HG03025 (cell line): ENCODE measurements at regions not wholly inside any gene's neighbourhood (a gene's known extent, or its start where the extent isn't known, plus 50 kb on each side); places are given as distances from the start of the nearest gene placed in this dataset.
A peak's percentile ranks its signal among the peaks of the same experiment; 100 is the strongest.

Experiments used
- ATAC-seq: cut with Tn5 transposase; IDR thresholded peaks from one replicate; pipeline ENCODE4 v1.9.1; 2021; ENCODE audit warnings: mild to moderate bottlenecking, moderate library complexity; ENCODE audit not compliant: unreplicated experiment, low FRiP score

- ATAC-seq, result peak; percentile 97
These were observed 203.1 kb downstream of the RAB38 start for GRCh38 chr11:87972133-87972532.

GRCh38 chr11:87971354-87971753 is 203.9 kb downstream of the RAB38 start:
- ATAC-seq, result no peak

GRCh38 chr11:87970762-87971161 is 204.5 kb downstream of the RAB38 start:
- ATAC-seq, result no peak

GRCh38 chr11:87967459-87967858 is 207.8 kb downstream of the RAB38 start:
- ATAC-seq, result no peak

GRCh38 chr11:87966694-87967093 is 208.5 kb downstream of the RAB38 start:
- no peak for ATAC-seq

GRCh38 chr11:87966216-87966615 is 209.0 kb downstream of the RAB38 start:
- ATAC-seq, result no peak

GRCh38 chr11:87961606-87962005 is 213.6 kb downstream of the RAB38 start:
- no peak for ATAC-seq

- no peak for ATAC-seq
These were observed 217.3 kb downstream of the RAB38 start for GRCh38 chr11:87957961-87958360.

GRCh38 chr11:87954476-87954875 is 220.8 kb downstream of the RAB38 start:
- ATAC-seq, result no peak

GRCh38 chr11:87942786-87943185 is 232.5 kb downstream of the RAB38 start:
- no peak for ATAC-seq

- ATAC-seq, result no peak
These were observed 241.1 kb downstream of the RAB38 start for GRCh38 chr11:87934182-87934581.

- ATAC-seq, result peak; percentile 49
These were observed 248.8 kb downstream of the RAB38 start for GRCh38 chr11:87926250-87926970.

- ATAC-seq, result no peak
These were observed 251.1 kb downstream of the RAB38 start for GRCh38 chr11:87924125-87924524.

GRCh38 chr11:87917111-87917510 is 258.1 kb downstream of the RAB38 start:
- ATAC-seq, result no peak

- no peak for ATAC-seq
These were observed 266.1 kb downstream of the RAB38 start for GRCh38 chr11:87909178-87909577.

GRCh38 chr11:87908086-87908485 is 267.2 kb downstream of the RAB38 start:
- ATAC-seq, result no peak

GRCh38 chr11:87903345-87903744 is 271.9 kb downstream of the RAB38 start:
- no peak for ATAC-seq

GRCh38 chr11:87901341-87901740 is 273.9 kb downstream of the RAB38 start:
- ATAC-seq, result no peak

- ATAC-seq, result no peak
These were observed 277.3 kb downstream of the RAB38 start for GRCh38 chr11:87897921-87898320.

- no peak for ATAC-seq
These were observed 278.2 kb downstream of the RAB38 start for GRCh38 chr11:87897071-87897470.

- no peak for ATAC-seq
These were observed 280.3 kb downstream of the RAB38 start for GRCh38 chr11:87894961-87895360.

GRCh38 chr11:87892291-87892690 is 283.0 kb downstream of the RAB38 start:
- no peak for ATAC-seq

GRCh38 chr11:87889126-87889525 is 286.1 kb downstream of the RAB38 start:
- no peak for ATAC-seq
